NCI-H2029 treated with DMSO at 0.1 percent for 48 hours (cell line): ENCODE measurements at regions not wholly inside any gene's neighbourhood (a gene's known extent, or its start where the extent isn't known, plus 50 kb on each side); places are given as distances from the start of the nearest gene placed in this dataset.

Experiments
- DNase-seq: peaks from one replicate; lab custom pipeline; 2025; lab: John Stamatoyannopoulos, UW

- DNase-seq: no peak
Observed at GRCh38 chr16:80489173-80489572, 51.6 kb upstream of the DYNLRB2 start.

- no peak for DNase-seq
Observed at GRCh38 chr16:80488167-80488566, 52.6 kb upstream of the DYNLRB2 start.

GRCh38 chr16:80480664-80481063 is 60.1 kb upstream of the DYNLRB2 start:
- DNase-seq: no peak

- DNase-seq: no peak
Observed at GRCh38 chr16:80477838-80478237, 63.0 kb upstream of the DYNLRB2 start.

GRCh38 chr16:80468029-80468428 is 72.8 kb upstream of the DYNLRB2 start:
- no peak for DNase-seq

- no peak for DNase-seq
Observed at GRCh38 chr16:80466024-80466987, 74.5 kb upstream of the DYNLRB2 start.

GRCh38 chr16:80463751-80464495 is 76.9 kb upstream of the DYNLRB2 start:
- no peak for DNase-seq

- no peak for DNase-seq
Observed at GRCh38 chr16:80463326-80463725, 77.5 kb upstream of the DYNLRB2 start.

- no peak for DNase-seq
Observed at GRCh38 chr16:80462917-80463316, 77.9 kb upstream of the DYNLRB2 start.

- DNase-seq: no peak
Observed at GRCh38 chr16:80460988-80461387, 79.8 kb upstream of the DYNLRB2 start.

GRCh38 chr16:80459966-80460365 is 80.8 kb upstream of the DYNLRB2 start:
- DNase-seq: no peak

- DNase-seq: no peak
Observed at GRCh38 chr16:80459331-80459777, 81.4 kb upstream of the DYNLRB2 start.

GRCh38 chr16:80457871-80458270 is 82.9 kb upstream of the DYNLRB2 start:
- DNase-seq: no peak

- no peak for DNase-seq
Observed at GRCh38 chr16:80454802-80455201, 86.0 kb upstream of the DYNLRB2 start.

GRCh38 chr16:80449392-80449791 is 91.4 kb upstream of the DYNLRB2 start:
- no peak for DNase-seq

- no peak for DNase-seq
Observed at GRCh38 chr16:80447241-80447640, 93.6 kb upstream of the DYNLRB2 start.

- no peak for DNase-seq
Observed at GRCh38 chr16:80442779-80443178, 98.0 kb upstream of the DYNLRB2 start.

- DNase-seq: no peak
Observed at GRCh38 chr16:80441935-80442334, 98.9 kb upstream of the DYNLRB2 start.

- DNase-seq: no peak
Observed at GRCh38 chr16:80440667-80441066, 100.1 kb upstream of the DYNLRB2 start.

- no peak for DNase-seq
Observed at GRCh38 chr16:80437707-80438106, 103.1 kb upstream of the DYNLRB2 start.

GRCh38 chr16:80436510-80436909 is 104.3 kb upstream of the DYNLRB2 start:
- no peak for DNase-seq

- DNase-seq: no peak
Observed at GRCh38 chr16:80433623-80434022, 107.2 kb upstream of the DYNLRB2 start.

GRCh38 chr16:80427795-80428194 is 113.0 kb upstream of the DYNLRB2 start:
- DNase-seq: no peak
